Mesendoderm (in vitro differentiated cells): ENCODE measurements at regions not wholly inside any gene's neighbourhood (a gene's known extent, or its start where the extent isn't known, plus 50 kb on each side); places are given as distances from the start of the nearest gene placed in this dataset.
"Not testable (repeated sequence)": the region's sequence is repeated elsewhere in the genome, so short reads cannot be mapped to it uniquely, and the experiment has no call there.

Experiments
- DNase-seq: peaks from one replicate; pipeline ENCODE4 v3.0.0; 2013
- H2AK5ac ChIP-seq: 2 replicates; pipeline ENCODE4 v1.6.1; 2013; ENCODE audit warnings: low read length, inconsistent platforms
- H2BK120ac ChIP-seq: 2 replicates; pipeline ENCODE4 v1.6.1; 2013; ENCODE audit warnings: low read depth, mild to moderate bottlenecking, low read length, moderate library complexity, mixed read lengths
- H2BK15ac ChIP-seq: replicated peaks from 2 replicates; pipeline ENCODE4 v1.6.1; 2013; ENCODE audit warnings: low read depth, mild to moderate bottlenecking, moderate library complexity
- H2BK5ac ChIP-seq: 2 replicates; pipeline ENCODE4 v1.6.1; 2013; ENCODE audit warnings: low read length, inconsistent platforms
- H3K18ac ChIP-seq: 2 replicates; pipeline ENCODE4 v1.6.1; 2013; ENCODE audit warnings: mild to moderate bottlenecking, low read length, mixed read lengths
- H3K23ac ChIP-seq: one replicate; pipeline ENCODE4 v1.6.1; 2013; ENCODE audit warnings: low read length
- H3K27ac ChIP-seq: 2 replicates; pipeline ENCODE4 v1.5.1; 2013; ENCODE audit warnings: low read depth, mild to moderate bottlenecking, inconsistent platforms, low read length, moderate library complexity
- H3K27me3 ChIP-seq: 2 replicates; pipeline ENCODE4 v1.6.1; 2013; ENCODE audit warnings: low read length, control low read depth, mild to moderate bottlenecking, inconsistent platforms; ENCODE audit not compliant: insufficient read depth, poor library complexity
- H3K36me3 ChIP-seq: 2 replicates; pipeline ENCODE4 v1.6.1; 2013; ENCODE audit warnings: low read length, inconsistent platforms; ENCODE audit not compliant: control insufficient read depth, insufficient read depth
- H3K4ac ChIP-seq: one replicate; pipeline ENCODE4 v1.6.1; 2013; ENCODE audit warnings: low read depth, mild to moderate bottlenecking, low read length, moderate library complexity
- H3K4me1 ChIP-seq: 2 replicates; pipeline ENCODE4 v1.6.1; 2013; ENCODE audit warnings: low read depth, low read length, inconsistent platforms; ENCODE audit not compliant: control insufficient read depth
- H3K4me2 ChIP-seq: 2 replicates; pipeline ENCODE4 v1.6.1; 2013; ENCODE audit warnings: low read length
- H3K4me3 ChIP-seq: 2 replicates; pipeline ENCODE4 v1.5.1; 2013; ENCODE audit warnings: mild to moderate bottlenecking, low read length
- H3K56ac ChIP-seq: one replicate; pipeline ENCODE4 v1.6.1; 2013; ENCODE audit warnings: low read length
- H3K79me1 ChIP-seq: 2 replicates; pipeline ENCODE4 v1.6.1; 2013; ENCODE audit warnings: low read length, inconsistent platforms
- H3K79me2 ChIP-seq: 2 replicates; pipeline ENCODE4 v1.6.1; 2013; ENCODE audit warnings: mild to moderate bottlenecking, low read length; ENCODE audit not compliant: control insufficient read depth, insufficient read depth
- H3K9ac ChIP-seq: 2 replicates; pipeline ENCODE4 v1.6.1; 2013; ENCODE audit warnings: low read length, inconsistent platforms
- H4K5ac ChIP-seq: one replicate; pipeline ENCODE4 v1.6.1; 2013; ENCODE audit warnings: low read length
- H4K8ac ChIP-seq: one replicate; pipeline ENCODE4 v1.6.1; 2013; ENCODE audit warnings: low read depth, mild to moderate bottlenecking, control low read depth, low read length, moderate library complexity
- WGBS: extraction: QIAGEN DNeasy Blood & Tissue Kit; methylation state at CpG from one replicate; pipeline ENCODE4 v1.1.7; 2013; ENCODE audit warnings: low lambda C conversion rate, missing lambda C conversion rate; ENCODE audit not compliant: insufficient coverage; ENCODE audit errors: extremely low coverage; 5-methylcytosine and 5-hydroxymethylcytosine counted together

DNA sequence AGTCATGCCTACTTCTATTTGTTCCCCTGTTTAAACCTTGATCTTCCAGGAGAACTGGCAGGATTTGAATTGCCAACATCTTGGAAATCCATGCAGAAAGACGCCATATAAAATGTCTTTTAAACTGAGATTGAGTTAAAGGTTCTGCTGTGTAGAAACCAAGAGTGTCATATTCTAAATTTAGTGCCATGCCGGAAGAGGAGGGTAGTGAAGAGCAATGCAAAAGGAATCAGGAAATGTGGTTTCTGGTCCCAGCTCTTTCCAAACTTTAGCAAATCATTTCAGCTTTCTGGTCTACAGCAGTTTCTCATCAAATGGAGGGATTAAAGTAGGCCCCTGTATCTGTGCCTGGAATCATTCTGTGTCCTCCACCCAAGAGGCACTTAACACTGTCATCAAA lies 85.7 kb downstream of the BTG1 start:
- no peaks in the 10 kb centered on the region for H3K79me1 ChIP-seq
- H3K79me2 ChIP-seq, result no peaks in the 10 kb centered on the region
- no peak overlapping the region for H4K5ac ChIP-seq
- no peaks in the 10 kb centered on the region for H3K36me3 ChIP-seq
- no peak overlapping the region for H2BK120ac ChIP-seq
- H3K4me2 ChIP-seq, result no peak overlapping the region
- no peak overlapping the region for H3K27ac ChIP-seq
- H3K4me3 ChIP-seq, result no peak overlapping the region
- H3K56ac ChIP-seq, result no peak overlapping the region
- no peak overlapping the region for H4K8ac ChIP-seq
- H3K4me1 ChIP-seq, result no peaks in the 10 kb centered on the region
- DNase-seq, result no peak
- no CpG with 5 or more reads among the region's 2 CpGs for WGBS
- H3K4ac ChIP-seq, result no peak overlapping the region
- H2BK15ac ChIP-seq, result no peak overlapping the region
- no peak overlapping the region for H2BK5ac ChIP-seq
- H3K9ac ChIP-seq, result no peak overlapping the region
- H3K27me3 ChIP-seq, result no peaks in the 10 kb centered on the region
- H3K18ac ChIP-seq, result no peak overlapping the region
- H3K23ac ChIP-seq, result no peak overlapping the region
- no peak overlapping the region for H2AK5ac ChIP-seq

DNA sequence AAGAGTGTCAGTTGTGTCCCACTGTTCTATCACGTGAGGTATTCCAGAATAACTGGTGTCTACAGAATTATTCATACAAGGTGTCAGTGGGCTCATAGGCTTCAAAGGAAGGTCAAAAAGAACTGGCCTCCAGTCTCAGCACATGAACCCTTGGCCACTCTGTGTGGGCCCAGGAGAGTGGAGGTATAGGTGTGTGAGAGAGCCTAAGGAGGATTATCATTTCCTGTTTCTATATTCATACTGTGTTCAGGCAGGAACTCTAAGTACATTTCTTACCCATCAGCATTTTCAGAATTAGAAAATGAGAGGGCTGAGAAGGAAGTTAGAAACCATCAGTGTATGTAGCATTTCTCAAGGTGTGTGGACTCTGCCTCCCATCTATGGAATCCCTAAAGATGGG lies 87.0 kb downstream of the BTG1 start:
- Histone ChIP-seq H3K23ac (no peak overlapping the region), H3K36me3 (no peaks in the 10 kb centered on the region), H3K18ac (no peak overlapping the region), H3K4me2 (no peak overlapping the region), H2BK5ac (no peak overlapping the region), H3K27me3 (no peaks in the 10 kb centered on the region), H3K27ac (no peak overlapping the region), H3K56ac (no peak overlapping the region), H3K79me2 (no peaks in the 10 kb centered on the region), H3K4me3 (no peak overlapping the region), H3K79me1 (no peaks in the 10 kb centered on the region), H4K5ac (no peak overlapping the region), H2AK5ac (no peak overlapping the region), H3K4ac (no peak overlapping the region), H4K8ac (no peak overlapping the region), H3K4me1 (no peaks in the 10 kb centered on the region), H2BK15ac (no peak overlapping the region), H3K9ac (no peak overlapping the region), H2BK120ac (no peak overlapping the region)
- DNase-seq, result no peak
- no CpG with 5 or more reads among the region's 1 CpG for WGBS

DNA sequence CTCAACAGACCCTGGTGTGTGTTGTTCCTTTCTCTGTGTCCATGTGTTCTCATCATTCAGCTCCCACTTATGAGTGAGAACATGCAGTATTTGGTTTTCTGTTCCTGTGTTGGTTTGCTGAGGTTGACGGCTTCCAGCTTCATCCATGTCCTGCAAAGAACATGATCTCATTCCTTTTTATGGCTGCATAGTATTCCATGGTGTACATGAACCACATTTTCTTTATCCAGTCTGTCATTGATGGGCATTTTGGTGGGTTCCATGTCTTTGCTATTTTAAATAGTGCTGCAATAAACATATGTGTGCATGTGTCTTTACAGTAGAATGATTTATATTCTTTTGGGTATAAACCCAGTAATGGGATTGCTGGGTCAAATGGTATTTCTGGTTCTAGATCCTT lies 88.9 kb downstream of the BTG1 start:
- not testable (repeated sequence) for H2AK5ac ChIP-seq, H3K4me2 ChIP-seq, H3K27ac ChIP-seq, H3K79me2 ChIP-seq, H2BK15ac ChIP-seq, DNase-seq, H3K79me1 ChIP-seq, H3K4me3 ChIP-seq, H4K5ac ChIP-seq, H3K36me3 ChIP-seq, H3K23ac ChIP-seq, H2BK5ac ChIP-seq, H3K27me3 ChIP-seq, H3K4ac ChIP-seq, H3K56ac ChIP-seq, H4K8ac ChIP-seq, H2BK120ac ChIP-seq, H3K4me1 ChIP-seq, H3K18ac ChIP-seq, H3K9ac ChIP-seq
- no CpG with 5 or more reads among the region's 1 CpG for WGBS

DNA sequence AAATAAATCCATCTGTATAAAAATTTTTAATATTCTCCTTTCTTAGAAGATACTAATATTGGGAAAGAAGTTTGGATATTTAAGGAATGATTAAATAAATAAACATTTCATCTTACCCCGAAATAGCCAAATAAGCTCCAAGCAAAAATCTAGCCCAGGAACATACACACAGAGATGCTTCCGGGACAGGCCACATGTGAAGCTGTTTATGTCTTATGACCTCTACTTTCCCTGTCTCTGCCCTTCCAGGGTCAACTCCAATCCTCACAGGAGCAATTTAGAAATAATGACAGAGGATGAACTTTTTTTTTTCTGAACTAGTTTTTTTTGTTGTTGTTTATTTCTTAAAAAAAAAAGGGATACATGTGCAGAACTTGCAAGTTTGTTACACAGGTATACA lies 89.4 kb downstream of the BTG1 start:
- H3K79me2 ChIP-seq, result no peaks in the 10 kb centered on the region
- H3K4ac ChIP-seq, result no peak overlapping the region
- H3K18ac ChIP-seq, result no peak overlapping the region
- no peaks in the 10 kb centered on the region for H3K27me3 ChIP-seq
- H4K5ac ChIP-seq, result no peak overlapping the region
- H2BK120ac ChIP-seq, result no peak overlapping the region
- no peak overlapping the region for H2BK5ac ChIP-seq
- H3K27ac ChIP-seq, result no peak overlapping the region
- no peak overlapping the region for H3K56ac ChIP-seq
- no peak overlapping the region for H4K8ac ChIP-seq
- no CpG with 5 or more reads among the region's 2 CpGs for WGBS
- H3K4me2 ChIP-seq, result no peak overlapping the region
- H3K9ac ChIP-seq, result no peak overlapping the region
- no peak overlapping the region for H3K23ac ChIP-seq
- H3K36me3 ChIP-seq, result no peaks in the 10 kb centered on the region
- no peaks in the 10 kb centered on the region for H3K4me1 ChIP-seq
- no peak for DNase-seq
- no peak overlapping the region for H3K4me3 ChIP-seq
- no peak overlapping the region for H2BK15ac ChIP-seq
- no peak overlapping the region for H2AK5ac ChIP-seq
- H3K79me1 ChIP-seq, result no peaks in the 10 kb centered on the region

DNA sequence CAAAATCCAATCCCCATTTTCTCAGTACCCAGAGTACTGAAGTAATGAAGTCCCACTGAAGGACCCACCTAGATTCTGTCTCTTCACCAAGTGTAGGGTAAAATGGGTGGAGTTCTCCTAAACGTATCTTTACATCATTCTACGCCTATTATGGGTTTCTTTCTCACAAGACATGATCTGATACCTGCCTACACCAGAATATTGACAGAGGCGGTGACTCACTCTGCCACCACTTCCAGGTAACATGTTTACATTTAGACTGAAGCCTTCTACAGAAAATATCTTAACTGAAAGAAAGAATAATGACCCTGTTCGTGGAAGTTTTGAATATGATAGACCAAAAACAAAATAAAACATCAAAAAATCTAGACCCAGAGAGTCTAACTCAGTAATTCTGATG lies 89.8 kb downstream of the BTG1 start:
- H3K27me3 ChIP-seq, result no peaks in the 10 kb centered on the region
- no peak overlapping the region for H4K8ac ChIP-seq
- no peak overlapping the region for H3K4me3 ChIP-seq
- no peak overlapping the region for H4K5ac ChIP-seq
- no peak overlapping the region for H3K4ac ChIP-seq
- H2BK15ac ChIP-seq, result no peak overlapping the region
- H3K9ac ChIP-seq, result no peak overlapping the region
- H3K4me1 ChIP-seq, result no peaks in the 10 kb centered on the region
- no peak overlapping the region for H3K27ac ChIP-seq
- H3K79me1 ChIP-seq, result no peaks in the 10 kb centered on the region
- H3K23ac ChIP-seq, result no peak overlapping the region
- no peaks in the 10 kb centered on the region for H3K36me3 ChIP-seq
- H3K4me2 ChIP-seq, result no peak overlapping the region
- no peak for DNase-seq
- H3K79me2 ChIP-seq, result no peaks in the 10 kb centered on the region
- no peak overlapping the region for H2AK5ac ChIP-seq
- no CpG with 5 or more reads among the region's 4 CpGs for WGBS
- no peak overlapping the region for H2BK5ac ChIP-seq
- no peak overlapping the region for H3K56ac ChIP-seq
- H2BK120ac ChIP-seq, result no peak overlapping the region
- no peak overlapping the region for H3K18ac ChIP-seq

DNA sequence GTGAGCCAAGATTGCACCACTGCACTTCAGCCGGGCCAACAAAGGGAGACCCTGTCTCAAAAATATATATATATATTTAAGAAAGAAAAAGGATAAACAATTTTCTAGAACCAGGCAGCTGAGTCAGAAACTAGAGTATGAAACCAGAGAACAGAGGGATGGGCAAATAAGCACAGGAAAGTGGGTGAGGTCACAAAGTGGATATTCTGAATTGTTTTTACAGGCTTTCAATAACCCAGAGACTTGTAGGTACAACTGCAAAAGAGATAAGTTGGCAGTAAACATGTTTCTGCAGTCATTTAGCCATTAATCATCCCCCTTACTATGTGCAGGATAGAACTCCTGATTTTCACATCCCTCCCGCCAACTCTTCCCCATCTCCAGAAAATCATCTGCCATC lies 94.2 kb downstream of the BTG1 start:
- H3K9ac ChIP-seq, result no peak overlapping the region
- no peak overlapping the region for H2BK120ac ChIP-seq
- H3K4ac ChIP-seq, result no peak overlapping the region
- no peak overlapping the region for H2AK5ac ChIP-seq
- no peaks in the 10 kb centered on the region for H3K79me1 ChIP-seq
- H3K4me2 ChIP-seq, result no peak overlapping the region
- H3K18ac ChIP-seq, result no peak overlapping the region
- H3K23ac ChIP-seq, result no peak overlapping the region
- H2BK5ac ChIP-seq, result no peak overlapping the region
- no CpG with 5 or more reads among the region's 2 CpGs for WGBS
- no peak overlapping the region for H3K4me3 ChIP-seq
- H4K8ac ChIP-seq, result no peak overlapping the region
- H3K56ac ChIP-seq, result no peak overlapping the region
- no peak overlapping the region for H4K5ac ChIP-seq
- no peaks in the 10 kb centered on the region for H3K36me3 ChIP-seq
- no peaks in the 10 kb centered on the region for H3K79me2 ChIP-seq
- no peaks in the 10 kb centered on the region for H3K27me3 ChIP-seq
- no peaks in the 10 kb centered on the region for H3K4me1 ChIP-seq
- no peak overlapping the region for H3K27ac ChIP-seq
- H2BK15ac ChIP-seq, result no peak overlapping the region
- no peak for DNase-seq
